SU-DHL-6 (cell line): ENCODE measurements at regions not wholly inside any gene's neighbourhood (a gene's known extent, or its start where the extent isn't known, plus 50 kb on each side); places are given as distances from the start of the nearest gene placed in this dataset.

Experiments used
- EZH2phosphoT487 ChIP-seq: fragments of 200-600 bp; sonication (generic), shearing (Covaris generic); conservative IDR thresholded peaks from 2 replicates; pipeline ENCODE4 v1.6.1; 2018; ENCODE audit warnings: mild to moderate bottlenecking, antibody characterized with exemption, low read length, moderate library complexity, mixed read lengths
- TF ChIP-seq, protein P1 (sequence below): fragments of 200-600 bp; sonication (generic); IDR thresholded peaks from one replicate; pipeline ENCODE4 v1.5.1; 2017; ENCODE audit warnings: antibody characterized with exemption, mild to moderate bottlenecking, low read length, moderate library complexity; ENCODE audit not compliant: insufficient read depth, poor library complexity, severe bottlenecking

GRCh38 chr5:30279237-30279636 is 914.2 kb upstream of the CDH6 start:
- TF ChIP-seq, protein P1, sequence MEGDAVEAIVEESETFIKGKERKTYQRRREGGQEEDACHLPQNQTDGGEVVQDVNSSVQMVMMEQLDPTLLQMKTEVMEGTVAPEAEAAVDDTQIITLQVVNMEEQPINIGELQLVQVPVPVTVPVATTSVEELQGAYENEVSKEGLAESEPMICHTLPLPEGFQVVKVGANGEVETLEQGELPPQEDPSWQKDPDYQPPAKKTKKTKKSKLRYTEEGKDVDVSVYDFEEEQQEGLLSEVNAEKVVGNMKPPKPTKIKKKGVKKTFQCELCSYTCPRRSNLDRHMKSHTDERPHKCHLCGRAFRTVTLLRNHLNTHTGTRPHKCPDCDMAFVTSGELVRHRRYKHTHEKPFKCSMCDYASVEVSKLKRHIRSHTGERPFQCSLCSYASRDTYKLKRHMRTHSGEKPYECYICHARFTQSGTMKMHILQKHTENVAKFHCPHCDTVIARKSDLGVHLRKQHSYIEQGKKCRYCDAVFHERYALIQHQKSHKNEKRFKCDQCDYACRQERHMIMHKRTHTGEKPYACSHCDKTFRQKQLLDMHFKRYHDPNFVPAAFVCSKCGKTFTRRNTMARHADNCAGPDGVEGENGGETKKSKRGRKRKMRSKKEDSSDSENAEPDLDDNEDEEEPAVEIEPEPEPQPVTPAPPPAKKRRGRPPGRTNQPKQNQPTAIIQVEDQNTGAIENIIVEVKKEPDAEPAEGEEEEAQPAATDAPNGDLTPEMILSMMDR: no peak
- no peak for TF ChIP-seq EZH2phosphoT487
